ENCODE measurements at regions not wholly inside any gene's neighbourhood (a gene's known extent, or its start where the extent isn't known, plus 50 kb on each side); places are given as distances from the start of the nearest gene placed in this dataset.
A peak's percentile ranks its signal among the peaks of the same experiment; 100 is the strongest.
"Not testable (repeated sequence)": the region's sequence is repeated elsewhere in the genome, so short reads cannot be mapped to it uniquely, and the experiment has no call there.

DNA sequence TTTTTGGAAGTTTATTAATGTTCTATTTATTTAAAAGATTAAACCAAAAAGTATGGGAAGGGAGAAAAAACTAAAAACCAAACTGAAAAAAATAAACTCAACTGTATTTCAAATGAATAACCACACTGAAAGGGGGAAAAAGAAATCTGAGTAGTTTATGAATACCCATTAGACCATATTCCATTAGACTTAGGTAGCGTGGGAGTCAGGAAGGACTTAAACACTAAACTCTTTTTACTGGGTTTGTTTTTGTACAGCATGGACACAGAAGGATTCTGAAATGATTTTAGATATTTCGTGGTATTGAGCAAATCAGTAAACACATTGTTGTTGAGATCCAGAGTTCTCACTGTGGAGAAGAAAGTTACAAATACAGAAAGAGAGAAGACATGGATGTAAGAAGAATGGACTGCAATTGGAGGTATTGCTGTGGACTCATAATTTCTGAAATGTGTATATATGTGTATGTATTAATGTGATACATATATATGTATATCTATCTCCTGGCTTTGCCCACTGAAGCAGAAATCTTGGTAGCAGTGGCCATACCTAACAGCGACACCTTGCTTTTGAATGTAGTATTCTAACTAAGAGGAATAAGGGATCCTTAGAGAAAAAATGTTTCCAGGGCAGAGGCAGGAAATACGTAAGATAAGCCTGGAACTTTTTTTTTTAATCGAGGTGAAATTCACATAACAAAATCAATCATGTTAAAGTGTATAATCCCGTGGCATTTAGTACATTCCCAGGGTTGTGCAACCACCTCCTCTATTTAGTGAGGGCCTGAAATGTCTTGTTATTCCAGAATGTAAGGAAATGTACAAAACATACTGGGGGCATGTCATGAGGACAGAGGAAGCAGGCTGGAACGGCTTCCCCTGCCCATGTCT lies 228.8 kb downstream of the SMARCA2 start:
- DNase-seq: no peak

- DNase-seq: no peak
Observed at GRCh38 chr9:2247340-2247739, 232.2 kb downstream of the SMARCA2 start.

- no peak for DNase-seq
Observed at GRCh38 chr9:2248768-2249265, 233.7 kb downstream of the SMARCA2 start.

DNA sequence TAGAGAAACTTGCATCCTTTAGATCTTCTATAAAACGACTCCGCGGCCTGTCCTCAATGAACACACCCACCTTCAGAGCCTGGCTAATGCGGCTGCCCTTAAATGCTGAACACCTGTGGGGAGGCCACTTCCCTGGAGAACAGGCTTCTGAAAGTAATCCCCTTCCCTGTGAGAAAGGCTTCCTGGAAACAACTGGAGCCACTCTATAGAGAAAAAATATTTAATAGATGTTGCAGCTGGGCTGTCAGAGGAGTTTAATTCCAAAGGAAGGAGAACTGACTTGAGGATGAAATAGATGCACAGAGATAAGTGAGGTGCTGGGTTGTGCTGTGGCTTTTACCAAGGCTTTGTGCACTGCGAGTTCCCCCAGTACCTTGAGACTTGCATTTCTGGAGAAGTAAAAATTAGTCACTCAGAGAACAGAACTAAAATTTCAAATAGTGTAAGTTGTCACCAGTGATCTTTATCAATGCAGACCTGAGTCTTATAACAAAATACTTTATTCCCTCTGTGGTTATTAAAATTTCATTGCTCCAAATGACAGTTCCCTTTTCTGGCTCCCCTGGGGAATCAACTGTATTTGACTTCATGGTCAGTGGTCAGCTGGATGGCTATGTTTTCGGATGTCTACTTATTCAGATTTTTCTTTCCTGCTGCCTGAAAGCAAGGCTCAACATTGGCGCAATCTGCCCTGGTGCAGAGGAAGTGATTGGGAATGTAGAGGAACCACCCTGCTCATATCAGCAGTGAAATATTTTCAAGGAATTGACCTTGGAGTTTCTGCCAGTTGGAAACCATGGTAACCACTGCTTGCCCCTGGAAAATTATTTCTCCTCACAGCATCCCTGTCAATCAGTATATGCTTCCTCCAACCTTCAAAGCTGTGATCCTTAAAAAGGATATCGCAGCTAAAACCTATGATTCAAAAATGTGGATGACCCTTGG lies 238.8 kb downstream of the SMARCA2 start:
- DNase-seq: no peak

- no peak for DNase-seq
Observed at GRCh38 chr9:2255128-2255527, 240.0 kb downstream of the SMARCA2 start.

- no peak for DNase-seq
Observed at GRCh38 chr9:2257248-2257929, 242.2 kb downstream of the SMARCA2 start.

DNA sequence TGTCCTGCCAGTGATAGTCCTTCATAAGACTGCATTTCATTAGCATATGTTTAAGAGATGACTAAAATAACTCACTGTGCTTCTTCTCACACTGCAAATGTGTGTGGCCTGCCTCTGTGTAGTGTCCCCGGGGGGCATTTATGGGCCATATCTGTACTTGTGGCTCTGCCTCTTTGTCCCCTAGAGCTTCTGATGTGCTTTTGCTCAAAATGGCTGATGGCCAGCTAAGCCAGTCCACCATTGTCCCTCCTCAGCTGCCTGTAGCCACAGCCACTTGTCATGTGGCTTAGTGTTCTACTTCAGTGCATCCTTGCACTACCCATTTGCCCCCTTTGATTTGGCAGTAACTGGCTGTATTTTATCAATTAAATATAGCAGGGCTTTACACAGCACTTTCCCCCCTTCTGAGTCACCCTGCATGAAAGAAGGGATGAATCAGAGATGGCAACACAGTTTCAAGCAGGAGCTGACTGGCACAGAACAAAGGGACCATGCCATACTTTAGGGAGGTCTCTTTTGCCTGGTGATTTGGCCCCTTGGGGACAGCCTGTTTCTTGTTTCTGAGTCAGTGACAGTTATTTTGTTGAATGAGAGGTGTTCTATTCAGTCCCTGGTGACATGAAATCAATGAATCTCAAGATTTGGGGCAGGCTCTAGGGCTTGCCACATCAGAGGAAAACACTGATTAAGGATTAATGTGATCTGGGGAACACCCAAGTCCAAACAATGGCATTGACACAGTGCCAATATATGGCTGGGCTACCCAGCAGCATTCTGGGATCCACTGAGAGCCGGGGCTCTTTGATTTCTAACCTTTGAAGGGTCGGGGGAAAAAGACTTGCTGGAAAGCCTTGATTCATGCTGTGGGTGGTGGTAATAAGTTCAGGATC lies 245.5 kb downstream of the SMARCA2 start:
- DNase-seq: no peak

DNA sequence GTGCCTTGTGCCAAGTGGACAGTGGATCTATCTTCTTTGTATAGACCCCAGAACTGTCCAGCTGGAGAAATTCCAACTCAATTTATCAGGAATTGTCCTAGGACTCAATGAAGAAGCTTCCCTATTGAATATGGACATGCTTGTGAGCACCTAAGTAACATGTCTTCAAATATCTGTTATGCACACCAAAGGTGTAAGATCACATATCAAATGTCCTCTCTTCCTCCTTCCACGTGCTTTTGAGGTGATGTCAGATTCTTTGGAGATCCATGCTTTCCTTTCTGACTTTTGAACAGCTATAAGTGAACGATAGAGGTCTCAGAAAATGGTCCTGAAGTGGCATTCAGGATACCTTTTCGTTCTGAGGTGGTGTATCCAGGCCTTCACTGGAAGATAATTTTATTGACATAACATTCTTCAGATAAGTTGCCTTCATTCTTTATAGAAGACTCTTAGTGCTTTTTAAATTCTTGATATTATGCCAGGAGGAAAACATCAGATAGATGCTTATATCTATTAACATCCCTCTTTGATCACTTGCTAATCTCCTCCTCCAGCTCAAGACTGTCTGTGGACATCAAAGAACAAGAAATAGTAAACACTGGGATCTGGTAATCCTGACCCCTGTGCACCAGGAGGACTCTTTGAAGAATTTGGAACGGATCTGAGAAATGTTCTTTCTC lies 246.4 kb downstream of the SMARCA2 start:
- no peak for DNase-seq

GRCh38 chr9:2262386-2263071 lies 247.4 kb downstream of the SMARCA2 start:
- no peak for DNase-seq

DNA sequence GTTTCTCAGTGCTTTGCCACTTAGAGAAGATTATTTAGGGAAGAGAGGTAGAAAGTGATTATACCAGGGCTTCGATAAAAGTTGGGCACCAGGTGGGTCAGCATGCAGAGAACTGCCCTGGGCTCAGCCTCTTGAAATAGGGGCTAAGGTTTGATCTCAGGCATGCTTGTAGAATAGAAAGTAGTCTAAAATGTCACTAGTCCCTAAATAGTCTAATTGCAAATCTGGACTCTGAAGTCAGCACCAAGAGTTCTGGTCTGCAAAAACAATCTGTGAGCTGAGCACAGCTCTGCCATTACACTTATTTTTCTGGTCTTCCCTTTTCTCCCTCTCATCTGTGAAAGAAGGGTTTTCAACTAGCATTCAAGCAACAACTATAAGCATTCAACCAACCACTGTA lies 248.0 kb downstream of the SMARCA2 start:
- no peak for DNase-seq

- DNase-seq: peak; percentile 52 to 68
Observed at GRCh38 chr9:2263665-2264064, 248.5 kb downstream of the SMARCA2 start.

DNA sequence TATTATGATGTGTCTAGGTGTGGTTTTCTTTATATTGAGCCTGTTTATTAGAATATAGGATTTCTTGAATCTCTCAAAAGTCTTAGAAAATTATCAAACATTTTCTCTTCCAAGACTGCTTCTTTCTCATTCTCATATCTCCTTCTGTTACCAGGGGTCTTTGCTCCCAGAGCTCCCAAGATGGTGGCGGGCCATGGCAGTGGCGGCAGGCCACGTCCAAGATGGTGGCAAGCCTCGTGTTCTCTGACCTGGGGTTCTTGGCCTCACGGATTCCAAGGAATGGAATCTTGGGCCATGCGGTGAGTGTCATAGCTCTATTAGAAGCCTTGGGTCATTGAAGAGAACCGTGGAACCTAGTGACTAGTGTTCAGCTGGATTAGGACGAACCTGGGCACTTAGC lies 248.9 kb downstream of the SMARCA2 start:
- no peak for DNase-seq

- no peak for DNase-seq
Observed at GRCh38 chr9:2267181-2267745, 252.1 kb downstream of the SMARCA2 start.

DNA sequence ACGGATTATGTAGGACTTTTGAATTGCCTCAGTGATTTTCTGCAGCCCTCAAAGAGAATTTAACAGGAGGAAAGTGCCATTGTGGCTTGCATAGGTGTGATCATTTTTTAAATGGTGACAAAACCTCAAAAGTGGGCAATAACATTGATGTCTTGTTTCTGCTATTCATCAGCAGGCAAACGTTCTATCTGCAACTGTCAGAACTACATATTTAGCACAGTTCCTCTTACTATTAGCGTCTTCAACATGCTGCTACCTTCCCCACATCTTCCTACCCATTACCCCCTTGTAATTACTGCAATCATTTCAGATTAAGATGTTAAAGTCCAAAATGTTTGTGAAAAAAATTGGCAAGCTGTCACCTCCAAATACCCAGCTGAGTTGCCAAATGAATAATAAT lies 254.6 kb downstream of the SMARCA2 start:
- DNase-seq: no peak

GRCh38 chr9:2270565-2270964 lies 255.4 kb downstream of the SMARCA2 start:
- DNase-seq: no peak

DNA sequence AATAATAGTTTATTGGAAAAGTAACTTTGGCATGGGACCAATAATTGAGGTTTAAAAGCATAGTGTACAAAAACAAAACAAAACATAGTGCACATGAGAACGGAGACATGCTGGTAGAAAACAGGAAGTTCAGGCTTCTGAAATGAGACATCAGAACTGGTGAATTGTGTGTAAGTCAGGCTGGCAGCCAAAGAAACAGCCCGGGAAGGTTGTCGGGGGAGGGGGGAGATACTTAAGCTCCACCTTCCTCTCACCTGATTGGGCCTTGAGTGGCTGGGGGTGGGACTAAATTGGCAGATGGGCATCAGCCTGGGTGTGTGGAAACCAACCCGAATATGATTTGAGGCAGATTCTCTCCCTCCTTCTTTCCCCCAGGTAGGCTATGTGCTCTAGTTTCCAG lies 256.3 kb downstream of the SMARCA2 start:
- DNase-seq: peak; percentile 18 to 24

GRCh38 chr9:2274762-2275161 lies 259.6 kb downstream of the SMARCA2 start:
- DNase-seq: no peak

GRCh38 chr9:2276296-2276695 lies 261.1 kb downstream of the SMARCA2 start:
- DNase-seq: no peak

DNA sequence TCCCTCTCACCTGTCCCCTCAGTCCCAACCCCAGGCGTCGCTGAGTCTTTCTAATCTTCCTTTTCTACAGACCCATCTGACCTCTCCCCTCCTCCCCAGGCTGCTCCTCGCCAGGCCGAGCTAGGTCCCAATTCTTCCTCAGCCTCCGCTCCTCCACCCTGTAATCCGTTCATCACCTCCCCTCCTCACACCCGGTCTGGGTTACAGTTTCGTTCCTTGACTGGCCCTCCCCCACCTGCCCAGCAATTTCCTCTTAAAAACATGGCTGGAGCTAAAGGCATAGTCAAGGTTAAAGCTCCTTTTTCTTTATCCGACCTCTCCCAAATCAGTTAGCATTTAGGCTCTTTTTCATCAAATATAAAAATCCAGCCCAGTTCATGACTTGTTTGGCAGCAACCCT lies 262.0 kb downstream of the SMARCA2 start:
- not testable (repeated sequence) for DNase-seq

DNA sequence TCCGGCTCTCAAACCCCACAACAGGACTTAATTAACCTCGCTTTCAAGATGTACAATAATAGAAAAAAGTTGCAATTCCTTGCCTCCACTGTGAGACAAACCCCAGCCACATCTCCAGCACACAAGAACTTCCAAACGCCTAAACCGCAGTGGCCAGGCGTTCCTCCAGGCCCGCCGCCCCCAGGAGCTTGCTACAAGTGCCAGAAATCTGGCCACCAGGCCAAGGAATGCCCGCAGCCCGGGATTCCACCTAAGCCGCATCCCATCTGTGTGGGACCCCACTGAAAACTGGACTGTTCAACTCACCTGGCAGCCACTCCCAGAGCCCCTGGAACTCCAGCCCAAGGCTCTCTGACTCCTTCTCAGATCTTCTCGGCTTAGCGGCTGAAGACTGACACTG lies 262.5 kb downstream of the SMARCA2 start:
- not testable (repeated sequence) for DNase-seq
